ENCODE measurements at regions not wholly inside any gene's neighbourhood (a gene's known extent, or its start where the extent isn't known, plus 50 kb on each side); places are given as distances from the start of the nearest gene placed in this dataset.
"Not testable (repeated sequence)": the region's sequence is repeated elsewhere in the genome, so short reads cannot be mapped to it uniquely, and the experiment has no call there.

DNA sequence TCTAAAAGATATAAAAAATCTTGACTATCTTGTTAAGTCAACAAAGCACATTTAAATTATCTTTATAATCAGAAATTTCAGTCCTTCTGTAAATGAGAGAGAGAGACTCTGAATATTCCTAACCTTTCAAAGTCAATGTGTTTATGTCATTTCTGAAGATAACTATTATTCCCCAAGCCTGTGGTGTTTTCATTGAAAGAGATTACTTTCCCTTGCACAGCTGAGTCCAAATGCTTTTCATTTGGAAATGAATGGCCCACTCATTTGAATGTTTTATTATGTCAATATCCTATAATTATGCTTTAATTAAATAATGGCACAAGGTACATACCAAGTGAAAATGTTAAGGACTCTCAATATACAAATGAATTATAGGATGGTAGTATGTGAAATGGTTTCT is 680.0 kb upstream of the DPPA4 start:
- ChIA-PET CTCF (no interaction called here), POLR2A (no interaction called here)
- TF ChIP-seq, protein P1, sequence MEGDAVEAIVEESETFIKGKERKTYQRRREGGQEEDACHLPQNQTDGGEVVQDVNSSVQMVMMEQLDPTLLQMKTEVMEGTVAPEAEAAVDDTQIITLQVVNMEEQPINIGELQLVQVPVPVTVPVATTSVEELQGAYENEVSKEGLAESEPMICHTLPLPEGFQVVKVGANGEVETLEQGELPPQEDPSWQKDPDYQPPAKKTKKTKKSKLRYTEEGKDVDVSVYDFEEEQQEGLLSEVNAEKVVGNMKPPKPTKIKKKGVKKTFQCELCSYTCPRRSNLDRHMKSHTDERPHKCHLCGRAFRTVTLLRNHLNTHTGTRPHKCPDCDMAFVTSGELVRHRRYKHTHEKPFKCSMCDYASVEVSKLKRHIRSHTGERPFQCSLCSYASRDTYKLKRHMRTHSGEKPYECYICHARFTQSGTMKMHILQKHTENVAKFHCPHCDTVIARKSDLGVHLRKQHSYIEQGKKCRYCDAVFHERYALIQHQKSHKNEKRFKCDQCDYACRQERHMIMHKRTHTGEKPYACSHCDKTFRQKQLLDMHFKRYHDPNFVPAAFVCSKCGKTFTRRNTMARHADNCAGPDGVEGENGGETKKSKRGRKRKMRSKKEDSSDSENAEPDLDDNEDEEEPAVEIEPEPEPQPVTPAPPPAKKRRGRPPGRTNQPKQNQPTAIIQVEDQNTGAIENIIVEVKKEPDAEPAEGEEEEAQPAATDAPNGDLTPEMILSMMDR (IDR thresholded peaks at IDR 0.05; ENCODE audit: control extremely low read depth, extremely low read depth, low read depth, missing control alignments): no peak
- no peak for DNase-seq (ENCODE audit: extremely low spot score)

DNA sequence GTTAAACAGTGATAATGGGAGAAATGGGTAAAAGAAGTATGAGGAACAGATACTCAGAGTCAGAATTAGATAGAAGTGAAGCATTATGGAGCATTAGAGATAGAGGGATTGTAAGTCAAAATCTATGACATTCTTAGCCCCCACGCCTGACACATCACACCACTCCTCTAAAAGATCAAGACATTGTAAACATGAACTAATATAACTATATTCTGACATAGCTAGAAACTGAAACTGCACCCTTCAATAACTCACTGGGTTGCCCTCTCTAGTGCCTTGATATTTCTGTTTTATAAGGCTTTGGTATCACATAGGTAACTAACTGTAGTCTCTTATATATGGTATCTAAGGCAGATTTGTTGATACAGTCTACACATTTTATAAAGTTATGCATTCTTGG is 684.3 kb upstream of the DPPA4 start:
- CTCF ChIA-PET: no interaction called here
- TF ChIP-seq, protein P1 (IDR thresholded peaks at IDR 0.05; ENCODE audit: control extremely low read depth, extremely low read depth, low read depth, missing control alignments): no peak
- no peak for DNase-seq (ENCODE audit: extremely low spot score)
- POLR2A ChIA-PET: no interaction called here

DNA sequence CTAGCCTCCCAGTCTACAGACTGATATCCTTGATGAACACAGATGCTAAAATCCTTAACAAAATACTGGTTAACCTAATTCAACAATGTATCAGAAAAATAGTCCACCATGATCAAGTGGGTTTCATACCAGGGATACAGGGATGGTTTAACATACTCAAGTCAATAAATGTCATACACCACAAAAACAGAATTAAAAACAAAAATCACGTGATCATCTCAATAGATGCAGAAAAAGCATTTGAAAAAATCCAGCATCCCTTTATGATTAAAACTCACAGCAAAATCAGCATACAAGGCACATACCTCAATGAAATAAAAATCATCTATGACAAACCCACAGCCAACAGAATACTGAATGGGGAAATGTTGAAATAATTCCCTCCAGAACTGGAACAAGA is 685.7 kb upstream of the DPPA4 start:
- CTCF ChIA-PET; POLR2A ChIA-PET; DNase-seq (ENCODE audit: extremely low spot score): not testable (repeated sequence)

DNA sequence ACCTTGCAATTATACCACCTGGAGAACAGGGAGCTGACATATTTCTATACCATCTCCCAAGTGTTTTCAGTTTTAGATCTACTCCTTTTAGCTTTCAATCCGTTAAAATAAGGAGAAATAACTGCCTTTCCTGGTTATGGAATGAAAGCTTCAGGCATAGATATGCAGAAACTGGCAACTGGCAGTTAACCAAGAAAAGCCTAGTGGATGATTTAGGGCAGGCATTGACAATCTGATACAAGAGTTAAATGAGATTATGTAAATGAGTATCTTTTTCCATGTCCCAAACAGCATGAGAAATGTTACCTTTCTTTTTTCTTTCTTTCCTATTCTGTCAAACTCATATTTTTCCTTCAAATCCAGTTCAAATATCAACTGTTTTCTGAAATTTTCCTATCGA is 689.1 kb upstream of the DPPA4 start:
- TF ChIP-seq, protein P1 (IDR thresholded peaks at IDR 0.05; ENCODE audit: control extremely low read depth, extremely low read depth, low read depth, missing control alignments): no peak

DNA sequence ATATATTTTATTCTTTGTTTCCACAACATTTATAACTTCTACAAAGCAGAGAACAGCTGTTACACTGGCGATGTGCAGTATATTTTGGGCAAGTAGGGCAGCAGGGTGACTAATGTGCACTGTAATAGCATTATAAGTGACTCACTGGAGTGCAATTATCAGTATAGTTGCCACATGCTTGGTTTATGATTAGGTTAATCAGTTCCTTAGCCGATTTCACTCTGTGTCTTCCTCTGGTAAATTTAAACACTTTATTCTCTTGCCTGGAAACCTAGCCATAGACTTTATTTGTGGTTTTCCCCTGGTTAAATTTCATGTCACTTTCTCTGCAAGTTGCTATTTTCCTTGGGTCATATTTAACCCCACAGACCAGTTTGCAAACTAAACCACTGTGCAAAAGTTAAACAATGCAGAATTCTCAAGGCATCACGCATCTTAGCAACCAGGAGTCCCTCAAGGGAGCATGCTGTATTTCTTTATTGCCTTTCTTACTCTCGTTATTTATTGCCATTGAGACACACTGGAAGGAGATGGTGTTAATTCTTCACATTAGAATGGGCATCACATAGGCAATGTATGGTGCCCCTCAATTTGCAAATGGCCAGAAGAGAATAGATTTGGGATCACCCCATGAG is 690.2 kb upstream of the DPPA4 start:
- no peak for DNase-seq (ENCODE audit: extremely low spot score)
- ChIA-PET POLR2A (no interaction called here), CTCF (no interaction called here)
- TF ChIP-seq, protein P1 (IDR thresholded peaks at IDR 0.05; ENCODE audit: control extremely low read depth, extremely low read depth, low read depth, missing control alignments): no peak

More for the DNA sequence above, 689.1 kb upstream of the DPPA4 start:
- ChIA-PET CTCF (interaction anchor here (1.6 kb wide), 1 partner anchor 56 kb away, joined by 3 read pairs; no protein-coding TSS in a partner anchor), POLR2A (no interaction called here)
- no peak for DNase-seq (ENCODE audit: extremely low spot score)

DNA sequence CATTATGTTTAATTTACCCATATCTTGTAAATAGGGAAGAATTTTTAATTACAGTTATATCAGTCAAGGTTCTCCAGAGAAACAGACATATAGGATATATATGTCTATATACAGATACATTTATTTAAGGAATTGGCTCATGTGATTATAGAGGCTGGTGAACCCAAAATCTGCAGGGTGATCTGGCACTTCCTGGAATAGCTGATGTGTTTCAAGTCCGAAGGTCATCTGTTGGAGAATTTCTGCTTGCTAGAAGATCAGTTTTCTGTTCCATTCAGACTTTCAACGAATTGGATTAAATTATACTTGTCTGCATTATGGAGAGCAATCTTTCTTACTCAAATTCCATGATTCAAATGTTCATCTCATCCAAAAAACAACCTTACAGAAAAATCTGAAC is 694.6 kb upstream of the DPPA4 start:
- DNase-seq (ENCODE audit: extremely low spot score): no peak
- ChIA-PET POLR2A (no interaction called here), CTCF (no interaction called here)
- TF ChIP-seq, protein P1 (IDR thresholded peaks at IDR 0.05; ENCODE audit: control extremely low read depth, extremely low read depth, low read depth, missing control alignments): no peak

DNA sequence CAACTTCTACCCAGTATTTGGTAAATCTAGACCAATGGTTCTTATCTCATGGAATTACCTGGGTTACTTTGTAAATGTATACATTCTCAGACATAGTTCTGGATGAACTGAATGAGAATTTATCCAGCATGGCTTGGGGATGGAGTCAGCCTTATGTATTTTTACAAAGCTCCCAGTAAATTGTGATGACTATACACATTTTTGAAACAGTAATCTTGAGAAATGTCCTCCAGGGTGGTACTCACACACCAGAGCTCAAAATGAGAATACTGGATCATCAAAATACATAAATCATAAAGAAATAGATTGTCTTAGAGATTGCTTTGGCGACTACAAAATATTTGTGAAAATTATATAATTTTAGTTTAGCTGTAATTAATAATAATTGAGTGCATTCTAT is 722.1 kb upstream of the DPPA4 start:
- TF ChIP-seq, protein P1 (IDR thresholded peaks at IDR 0.05; ENCODE audit: control extremely low read depth, extremely low read depth, low read depth, missing control alignments): no peak
- ChIA-PET CTCF (interaction anchor here (0.6 kb wide), 1 partner anchor 518 kb away, joined by 4 read pairs; no protein-coding TSS in a partner anchor), POLR2A (no interaction called here)
- no peak for DNase-seq (ENCODE audit: extremely low spot score)

Data from GM10248 (cell line).